HCT116 (cell line): ENCODE measurements at regions not wholly inside any gene's neighbourhood (a gene's known extent, or its start where the extent isn't known, plus 50 kb on each side); places are given as distances from the start of the nearest gene placed in this dataset.

ENCODE experiments used
- ATAC-seq: fragments of 200-7000 bp; cut with Tn5 transposase; 2 replicates; pipeline ENCODE4 v1.9.1; 2020; ENCODE audit warnings: mild to moderate bottlenecking, moderate library complexity
- BruUV-seq: library from RNA; stranded (reverse); fragments of 400-500 nt; replicated peaks from 2 replicates; lab custom pipeline; 2021; lab: Mats Ljungman, UMichigan
- CTCF ChIA-PET: fragments of 300-600 bp; sonication (Branson Sonifier 250); formaldehyde crosslinking; loops from one replicate; lab custom pipeline; 2021; ENCODE audit warnings: antibody characterized with exemption; lab: Charles Lee
- POLR2A ChIA-PET: fragments of 300-600, 350-600 bp; sonication (Branson Sonifier 250); formaldehyde crosslinking; loops from one replicate; lab custom pipeline; 2021; ENCODE audit warnings: antibody characterized with exemption; lab: Charles Lee
- RAD21 ChIA-PET, 2 experiments: fragments of 300-600 bp; sonication (Branson Sonifier 250); formaldehyde crosslinking; loops; one replicate each; lab custom pipeline; 2023; ENCODE audit warnings: low total read pairs in 2 of 2; ENCODE audit not compliant: uncharacterized antibody in 2 of 2, unreplicated experiment in 2 of 2, low non-redundant PET in 1 of 2; lab: Charles Lee
- DNase-seq: peaks from one replicate; pipeline ENCODE4 v3.0.0-alpha.2; 2010; ENCODE audit warnings: low read depth, low spot score
- H2AFZ ChIP-seq: fragments of 200-600 bp; shearing (Covaris generic), sonication (generic); 2 replicates; pipeline ENCODE4 v1.6.1; 2017; ENCODE audit warnings: low read depth, mixed run types, mixed read lengths, antibody characterized with exemption, low read length; ENCODE audit not compliant: poor library complexity, severe bottlenecking
- H3K27ac ChIP-seq: 2 replicates; pipeline ENCODE4 v1.5.1; 2012; ENCODE audit warnings: low read depth, low read length
- H3K27me3 ChIP-seq: fragments of 200-600 bp; sonication (generic); 2 replicates; pipeline ENCODE4 v1.6.1; 2016; ENCODE audit warnings: mixed run types, low read length, mixed read lengths; ENCODE audit not compliant: insufficient read depth
- H3K36me3 ChIP-seq, 2 experiments: fragments of 200-500 bp in 1 of 2; fragments of 200-600 bp in 1 of 2; sonication (Bioruptor generic) in 1 of 2; sonication (generic) in 1 of 2; 2 replicates each; pipeline versions ENCODE4 v1.5.1 to v1.6.1; 2014 to 2016; ENCODE audit warnings: low read length in 2 of 2, inconsistent platforms in 1 of 2, mixed read lengths in 1 of 2, mixed run types in 1 of 2; ENCODE audit not compliant: insufficient read depth in 2 of 2, control insufficient read depth in 1 of 2
- H3K4me1 ChIP-seq, 2 experiments: fragments of 200-600 bp in 1 of 2; sonication (generic) in 1 of 2; 2 replicates each; pipeline versions ENCODE4 v1.5.1 to v1.6.1; 2012 to 2017; ENCODE audit warnings: low read length in 2 of 2, inconsistent platforms in 1 of 2, mild to moderate bottlenecking in 1 of 2, mixed read lengths in 1 of 2, mixed run types in 1 of 2, moderate library complexity in 1 of 2; ENCODE audit not compliant: insufficient read depth in 2 of 2, control insufficient read depth in 1 of 2
- H3K4me2 ChIP-seq: fragments of 200-600 bp; sonication (generic); 2 replicates; pipeline ENCODE4 v1.6.1; 2017; ENCODE audit warnings: mixed run types, low read length, mixed read lengths
- H3K4me3 ChIP-seq, 2 experiments: fragments of 200-600 bp in 1 of 2; sonication (generic) in 1 of 2; replicated peaks in 1 of 2; 2 replicates each; pipeline ENCODE4 v1.5.1; 2011 to 2016; ENCODE audit warnings: low read length in 2 of 2, control low read depth in 1 of 2, low read depth in 1 of 2, mild to moderate bottlenecking in 1 of 2, mixed read lengths in 1 of 2, mixed run types in 1 of 2
- H3K79me2 ChIP-seq: fragments of 200-600 bp; sonication (generic); 2 replicates; pipeline ENCODE4 v1.6.1; 2017; ENCODE audit warnings: mild to moderate bottlenecking, mixed run types, low read length, moderate library complexity, mixed read lengths; ENCODE audit not compliant: insufficient read depth
- H3K9ac ChIP-seq: fragments of 200-600 bp; sonication (generic); 2 replicates; pipeline ENCODE4 v1.6.1; 2016; ENCODE audit warnings: low read length, mixed read lengths
- H3K9me2 ChIP-seq: fragments of 200-600 bp; sonication (generic), shearing (Covaris generic); 2 replicates; pipeline ENCODE4 v1.6.1; 2017; ENCODE audit warnings: mixed run types, mild to moderate bottlenecking, moderate library complexity; ENCODE audit not compliant: insufficient read depth
- H3K9me3 ChIP-seq, 2 experiments: fragments of 200-500 bp in 1 of 2; fragments of 200-600 bp in 1 of 2; sonication (Bioruptor generic) in 1 of 2; sonication (generic) in 1 of 2; 2 replicates each; pipeline ENCODE4 v1.6.1; 2014 to 2017; ENCODE audit warnings: low read length in 2 of 2, mixed read lengths in 2 of 2, inconsistent platforms in 1 of 2, low read depth in 1 of 2, mild to moderate bottlenecking in 1 of 2, mixed run types in 1 of 2, moderate library complexity in 1 of 2; ENCODE audit not compliant: control insufficient read depth in 1 of 2, insufficient read depth in 1 of 2
- H4K20me1 ChIP-seq: fragments of 200-600 bp; sonication (generic), shearing (Covaris generic); 2 replicates; pipeline ENCODE4 v1.6.1; 2017; ENCODE audit warnings: mixed run types, mild to moderate bottlenecking, moderate library complexity; ENCODE audit not compliant: insufficient read depth
- CBX3 ChIP-seq: IDR thresholded peaks from 2 replicates; pipeline ENCODE4 v1.6.1; 2012; ENCODE audit warnings: low read depth
- CEBPB ChIP-seq: IDR thresholded peaks from 2 replicates; pipeline ENCODE4 v1.6.1; 2012; ENCODE audit warnings: low read depth
- EZH2 ChIP-seq: fragments of 200-600 bp; sonication (generic); IDR thresholded peaks from 2 replicates; pipeline ENCODE4 v1.6.1; 2017; ENCODE audit warnings: antibody characterized with exemption, mixed run types
- POLR2A ChIP-seq: IDR thresholded peaks from 2 replicates; pipeline ENCODE4 v1.7.0; 2011; ENCODE audit warnings: borderline replicate concordance; ENCODE audit not compliant: insufficient read depth, insufficient read length; ENCODE audit errors: extremely low read depth
- RAD21 ChIP-seq: IDR thresholded peaks from 2 replicates; pipeline ENCODE4 v1.6.1; 2012; ENCODE audit warnings: low read depth, mild to moderate bottlenecking
- SIN3A ChIP-seq: IDR thresholded peaks from 2 replicates; pipeline ENCODE4 v1.6.1; 2012; ENCODE audit warnings: low read depth
- SP1 ChIP-seq: IDR thresholded peaks from 2 replicates; pipeline ENCODE4 v1.6.1; 2012; ENCODE audit warnings: low read depth
- TCF7L2 ChIP-seq: IDR thresholded peaks from 2 replicates; pipeline ENCODE4 v1.7.0; 2011; ENCODE audit warnings: borderline replicate concordance, inconsistent platforms; ENCODE audit not compliant: insufficient read depth, insufficient read length; ENCODE audit errors: extremely low read depth
- YY1 ChIP-seq: IDR thresholded peaks from 2 replicates; pipeline ENCODE4 v1.6.1; 2011; ENCODE audit warnings: low read length, low read depth, moderate library complexity, mild to moderate bottlenecking; ENCODE audit not compliant: insufficient replicate concordance; ENCODE audit errors: extremely low read depth
- ZFX ChIP-seq: fragments of 450-650 bp; IDR thresholded peaks from 2 replicates; pipeline ENCODE4 v1.6.1; 2017
- ZNF274 ChIP-seq: fragments of 200-500 bp; sonication (Bioruptor generic); IDR thresholded peaks from 2 replicates; pipeline ENCODE4 v1.6.1; 2014; ENCODE audit warnings: mild to moderate bottlenecking, low read depth, low read length, inconsistent platforms
- intact Hi-C: fragments of 100-400 bp; cut with micrococcal nuclease; formaldehyde crosslinking; loops from 2 replicates; pipeline ENCODE4 v1.10.0; 2022
- TF ChIP-seq, protein P1 (sequence below): IDR thresholded peaks from 2 replicates; pipeline ENCODE4 v1.6.1; 2012; ENCODE audit warnings: low read depth

DNA sequence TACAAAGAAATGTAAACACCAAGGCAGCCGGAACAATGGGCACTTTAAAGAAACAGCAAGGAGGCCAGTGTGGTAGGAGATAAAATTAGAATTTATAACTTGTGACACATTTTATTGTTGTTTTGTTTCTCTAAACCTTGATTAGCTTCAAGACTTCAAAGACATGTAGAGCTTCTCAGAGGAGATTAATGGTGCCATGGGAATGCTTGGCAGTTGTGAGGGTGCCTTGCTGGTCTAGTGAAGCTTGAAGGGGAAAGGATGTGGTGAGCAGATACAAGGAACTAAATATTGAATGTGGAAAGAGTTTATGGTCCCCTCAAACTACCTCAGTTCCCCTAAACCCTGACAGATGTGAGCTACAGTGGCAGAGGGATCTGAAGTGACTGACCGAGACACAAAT, 322.4 kb upstream of the ADAMTS16 start:
- H3K36me3 ChIP-seq, result no peaks in the 10 kb centered on the region
- no peaks in the 10 kb centered on the region for H3K79me2 ChIP-seq
- no peak overlapping the region for H3K9ac ChIP-seq
- no peaks in the 10 kb centered on the region for H3K9me2 ChIP-seq
- ChIA-PET CTCF (no interaction called here), POLR2A (no interaction called here), RAD21 (no interaction called here)
- no peak overlapping the region for H3K4me2 ChIP-seq
- TF ChIP-seq SIN3A (no peak), TCF7L2 (no peak), POLR2A (no peak), EZH2 (no peak), CBX3 (no peak), CEBPB (no peak), ZFX (no peak), YY1 (no peak), RAD21 (no peak), SP1 (no peak), ZNF274 (no peak)
- TF ChIP-seq, protein P1, sequence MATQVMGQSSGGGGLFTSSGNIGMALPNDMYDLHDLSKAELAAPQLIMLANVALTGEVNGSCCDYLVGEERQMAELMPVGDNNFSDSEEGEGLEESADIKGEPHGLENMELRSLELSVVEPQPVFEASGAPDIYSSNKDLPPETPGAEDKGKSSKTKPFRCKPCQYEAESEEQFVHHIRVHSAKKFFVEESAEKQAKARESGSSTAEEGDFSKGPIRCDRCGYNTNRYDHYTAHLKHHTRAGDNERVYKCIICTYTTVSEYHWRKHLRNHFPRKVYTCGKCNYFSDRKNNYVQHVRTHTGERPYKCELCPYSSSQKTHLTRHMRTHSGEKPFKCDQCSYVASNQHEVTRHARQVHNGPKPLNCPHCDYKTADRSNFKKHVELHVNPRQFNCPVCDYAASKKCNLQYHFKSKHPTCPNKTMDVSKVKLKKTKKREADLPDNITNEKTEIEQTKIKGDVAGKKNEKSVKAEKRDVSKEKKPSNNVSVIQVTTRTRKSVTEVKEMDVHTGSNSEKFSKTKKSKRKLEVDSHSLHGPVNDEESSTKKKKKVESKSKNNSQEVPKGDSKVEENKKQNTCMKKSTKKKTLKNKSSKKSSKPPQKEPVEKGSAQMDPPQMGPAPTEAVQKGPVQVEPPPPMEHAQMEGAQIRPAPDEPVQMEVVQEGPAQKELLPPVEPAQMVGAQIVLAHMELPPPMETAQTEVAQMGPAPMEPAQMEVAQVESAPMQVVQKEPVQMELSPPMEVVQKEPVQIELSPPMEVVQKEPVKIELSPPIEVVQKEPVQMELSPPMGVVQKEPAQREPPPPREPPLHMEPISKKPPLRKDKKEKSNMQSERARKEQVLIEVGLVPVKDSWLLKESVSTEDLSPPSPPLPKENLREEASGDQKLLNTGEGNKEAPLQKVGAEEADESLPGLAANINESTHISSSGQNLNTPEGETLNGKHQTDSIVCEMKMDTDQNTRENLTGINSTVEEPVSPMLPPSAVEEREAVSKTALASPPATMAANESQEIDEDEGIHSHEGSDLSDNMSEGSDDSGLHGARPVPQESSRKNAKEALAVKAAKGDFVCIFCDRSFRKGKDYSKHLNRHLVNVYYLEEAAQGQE, result no peak
- no peaks in the 10 kb centered on the region for H3K4me1 ChIP-seq
- H3K27ac ChIP-seq, result no peak overlapping the region
- H3K4me3 ChIP-seq, result no peak overlapping the region
- H3K27me3 ChIP-seq, result no peaks in the 10 kb centered on the region
- no peaks in the 10 kb centered on the region for H4K20me1 ChIP-seq
- peaks cover 4 to 12% of the 10 kb centered on the region in 2 experiments; a peak in 2 of 4 replicates for H3K9me3 ChIP-seq
- H2AFZ ChIP-seq, result no peak overlapping the region
- intact Hi-C loops, result no loop called here
- DNase-seq (no peak), ATAC-seq (no peak)
- BruUV-seq, result no TSS peak
